ENCODE measurements at regions not wholly inside any gene's neighbourhood (a gene's known extent, or its start where the extent isn't known, plus 50 kb on each side); places are given as distances from the start of the nearest gene placed in this dataset.

DNA sequence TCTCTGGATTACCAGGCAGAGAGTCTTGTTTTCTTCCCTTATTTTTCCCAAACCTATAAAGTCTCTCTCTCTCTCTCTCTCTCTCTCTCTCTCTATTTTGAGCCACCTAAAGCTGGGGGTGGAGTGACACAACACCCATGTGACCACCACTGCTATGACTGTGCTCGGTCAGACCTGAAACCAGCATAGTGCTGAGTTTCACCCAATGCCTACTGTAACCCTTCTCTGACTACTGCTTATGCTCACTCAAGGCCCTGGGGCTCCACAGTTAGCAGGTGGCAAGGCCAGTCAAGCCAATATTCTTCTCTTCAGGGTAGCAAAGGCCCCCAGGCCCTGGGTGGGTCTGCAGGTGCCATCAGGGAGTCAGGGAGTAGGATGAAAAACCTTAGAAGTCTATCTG, 114.7 kb upstream of the ARMCX2 start:
- DNase-seq (ENCODE audit: low read depth), result peak; percentile 75
- H3K4me3 ChIP-seq (ENCODE audit: low read depth, low read length), result no peak overlapping the region
- TF ChIP-seq, protein P1, sequence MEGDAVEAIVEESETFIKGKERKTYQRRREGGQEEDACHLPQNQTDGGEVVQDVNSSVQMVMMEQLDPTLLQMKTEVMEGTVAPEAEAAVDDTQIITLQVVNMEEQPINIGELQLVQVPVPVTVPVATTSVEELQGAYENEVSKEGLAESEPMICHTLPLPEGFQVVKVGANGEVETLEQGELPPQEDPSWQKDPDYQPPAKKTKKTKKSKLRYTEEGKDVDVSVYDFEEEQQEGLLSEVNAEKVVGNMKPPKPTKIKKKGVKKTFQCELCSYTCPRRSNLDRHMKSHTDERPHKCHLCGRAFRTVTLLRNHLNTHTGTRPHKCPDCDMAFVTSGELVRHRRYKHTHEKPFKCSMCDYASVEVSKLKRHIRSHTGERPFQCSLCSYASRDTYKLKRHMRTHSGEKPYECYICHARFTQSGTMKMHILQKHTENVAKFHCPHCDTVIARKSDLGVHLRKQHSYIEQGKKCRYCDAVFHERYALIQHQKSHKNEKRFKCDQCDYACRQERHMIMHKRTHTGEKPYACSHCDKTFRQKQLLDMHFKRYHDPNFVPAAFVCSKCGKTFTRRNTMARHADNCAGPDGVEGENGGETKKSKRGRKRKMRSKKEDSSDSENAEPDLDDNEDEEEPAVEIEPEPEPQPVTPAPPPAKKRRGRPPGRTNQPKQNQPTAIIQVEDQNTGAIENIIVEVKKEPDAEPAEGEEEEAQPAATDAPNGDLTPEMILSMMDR (IDR thresholded peaks at IDR 0.05; ENCODE audit: insufficient read depth, low read depth, low read length, missing control alignments), result no peak

DNA sequence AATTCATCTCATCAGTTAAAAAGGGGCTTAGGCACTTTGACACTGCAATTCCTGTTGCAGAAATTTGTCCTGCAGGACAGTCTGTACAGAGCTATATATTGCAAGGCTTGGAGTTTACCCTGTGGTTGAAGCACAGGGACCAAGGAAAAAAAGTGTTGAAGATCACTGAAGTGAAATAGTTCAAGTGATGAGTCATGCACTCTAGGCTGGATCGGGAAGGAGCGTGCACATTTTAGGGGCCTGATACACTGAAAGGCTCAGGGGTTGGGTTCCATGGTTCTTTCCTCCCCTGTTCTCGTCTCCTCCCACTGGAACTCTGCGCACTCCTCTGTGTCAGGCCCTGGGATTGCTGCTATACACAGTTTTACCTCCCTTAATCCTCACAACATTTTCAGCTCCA, 104.9 kb upstream of the ARMCX2 start:
- H3K4me3 ChIP-seq (ENCODE audit: low read depth, low read length), result no peak overlapping the region
- TF ChIP-seq, protein P1 (IDR thresholded peaks at IDR 0.05; ENCODE audit: insufficient read depth, low read depth, low read length, missing control alignments), result no peak
- DNase-seq (ENCODE audit: low read depth), result no peak

DNA sequence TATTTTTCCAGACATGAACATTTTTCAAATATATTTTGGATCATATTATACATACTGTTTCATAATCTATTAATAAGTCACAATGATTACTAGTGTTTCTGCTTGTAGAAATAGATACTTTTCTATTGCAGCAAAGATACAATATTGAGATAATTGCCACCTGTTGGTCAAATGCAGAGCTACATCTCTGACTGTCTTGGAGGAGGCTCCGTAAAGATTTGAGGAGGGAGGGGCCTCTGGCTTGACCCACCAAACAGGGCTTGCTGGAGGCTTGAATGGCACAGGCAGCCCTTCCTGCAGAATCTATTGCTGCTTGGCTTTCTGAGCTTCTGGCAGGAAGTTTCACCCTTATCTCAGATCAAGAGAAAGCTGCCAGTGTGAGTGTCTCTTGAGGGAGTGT, 99.3 kb upstream of the ARMCX2 start:
- peak; percentile 50 for DNase-seq (ENCODE audit: low read depth)
- no peak overlapping the region for H3K4me3 ChIP-seq (ENCODE audit: low read depth, low read length)
- TF ChIP-seq, protein P1 (IDR thresholded peaks at IDR 0.05; ENCODE audit: insufficient read depth, low read depth, low read length, missing control alignments), result peak; percentile 37

DNA sequence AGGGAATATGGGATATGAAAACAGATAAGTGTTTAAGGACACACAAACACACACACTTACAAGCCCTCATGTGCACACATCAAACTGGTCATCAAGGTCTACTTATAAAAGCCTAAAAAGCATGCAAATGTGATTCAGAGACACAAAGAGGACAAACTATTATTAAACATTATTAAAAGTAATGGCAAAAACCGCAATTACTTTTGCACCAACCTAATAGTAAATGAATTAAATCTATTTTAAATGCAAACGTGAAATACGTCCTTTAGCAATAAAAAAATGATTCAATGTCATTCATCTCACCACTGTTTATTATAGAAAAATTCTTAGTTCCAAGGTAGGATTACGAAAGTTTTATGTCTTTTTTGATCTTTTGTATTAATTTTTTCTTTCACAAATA, 91.1 kb upstream of the ARMCX2 start:
- TF ChIP-seq, protein P1 (IDR thresholded peaks at IDR 0.05; ENCODE audit: insufficient read depth, low read depth, low read length, missing control alignments), result no peak
- H3K4me3 ChIP-seq (ENCODE audit: low read depth, low read length), result no peak overlapping the region
- DNase-seq (ENCODE audit: low read depth), result no peak

DNA sequence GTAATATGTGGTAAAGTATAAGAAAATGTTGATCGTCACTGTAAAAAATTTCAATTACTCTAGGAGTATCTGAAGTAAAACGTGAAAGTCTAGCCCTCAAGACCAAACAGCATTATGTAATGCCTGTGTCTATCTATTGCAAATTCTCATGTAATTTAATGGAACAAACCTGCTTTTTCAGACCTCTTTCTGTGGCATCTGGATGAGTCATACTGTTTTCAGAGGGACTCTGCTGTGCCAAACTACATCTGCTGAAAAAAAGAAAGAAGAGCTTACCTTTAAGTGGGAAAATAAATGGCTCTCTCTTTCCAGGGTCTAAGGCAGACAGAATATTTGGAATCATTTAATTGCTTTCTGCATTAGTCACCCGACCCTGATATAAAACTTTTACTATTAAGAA, 89.8 kb upstream of the ARMCX2 start:
- H3K4me3 ChIP-seq (ENCODE audit: low read depth, low read length), result no peak overlapping the region
- TF ChIP-seq, protein P1 (IDR thresholded peaks at IDR 0.05; ENCODE audit: insufficient read depth, low read depth, low read length, missing control alignments), result no peak
- DNase-seq (ENCODE audit: low read depth), result no peak

DNA sequence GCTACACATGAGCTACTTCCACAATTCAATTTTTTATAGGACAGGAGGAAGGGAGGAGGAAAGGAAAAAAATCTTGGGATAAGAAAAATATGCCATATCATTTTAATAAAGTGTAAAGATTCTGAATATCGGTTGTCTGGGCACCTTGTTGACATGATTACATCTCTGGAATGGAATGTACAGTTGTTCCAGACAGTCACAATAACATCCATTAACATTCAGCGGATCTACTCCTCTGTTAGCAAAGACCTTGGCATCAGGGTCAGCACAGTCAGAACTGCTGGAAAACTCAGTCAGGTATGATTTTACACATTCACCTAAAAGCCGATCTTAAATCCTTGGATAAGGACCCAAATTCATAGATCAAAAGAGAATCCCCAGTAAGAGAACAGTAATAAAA, 85.4 kb upstream of the ARMCX2 start:
- TF ChIP-seq, protein P1 (IDR thresholded peaks at IDR 0.05; ENCODE audit: insufficient read depth, low read depth, low read length, missing control alignments), result no peak
- no peak overlapping the region for H3K4me3 ChIP-seq (ENCODE audit: low read depth, low read length)
- no peak for DNase-seq (ENCODE audit: low read depth)

DNA sequence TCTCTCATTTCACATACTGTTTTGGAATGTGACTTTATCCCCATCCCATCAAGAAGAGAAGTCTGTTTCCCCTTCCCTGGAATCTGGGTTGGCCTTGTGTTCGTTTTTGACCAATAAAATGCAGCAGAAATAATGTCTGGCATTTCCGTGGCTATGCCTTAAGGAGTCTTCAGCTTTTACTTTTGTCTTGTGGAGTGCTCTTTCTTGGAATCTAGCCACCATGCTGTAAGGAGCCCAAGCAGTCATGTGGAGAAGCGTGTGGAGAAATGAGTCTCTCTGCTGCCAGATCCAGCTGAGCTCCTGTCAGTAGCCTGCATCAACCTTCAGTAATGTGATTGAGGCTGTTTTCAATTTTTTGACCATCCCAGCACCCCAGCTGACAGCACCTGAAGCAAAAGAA, 84.4 kb upstream of the ARMCX2 start:
- H3K4me3 ChIP-seq (ENCODE audit: low read depth, low read length), result no peak overlapping the region
- no peak for DNase-seq (ENCODE audit: low read depth)
- TF ChIP-seq, protein P1 (IDR thresholded peaks at IDR 0.05; ENCODE audit: insufficient read depth, low read depth, low read length, missing control alignments), result no peak

All from GM12865 (cell line).